HEK293T (cell line): ENCODE measurements at regions not wholly inside any gene's neighbourhood (a gene's known extent, or its start where the extent isn't known, plus 50 kb on each side); places are given as distances from the start of the nearest gene placed in this dataset.
A peak's percentile ranks its signal among the peaks of the same experiment; 100 is the strongest.

ENCODE experiments used
- CTCF ChIA-PET: fragments of 350-600 bp; formaldehyde crosslinking; extraction: SDS; loops from one replicate; lab custom pipeline; 2021; ENCODE audit warnings: antibody characterized with exemption, inconsistent platforms; lab: Yijun Ruan, JAX
- POLR2A ChIA-PET: fragments of 350-600 bp; formaldehyde crosslinking; extraction: SDS; loops from one replicate; lab custom pipeline; 2020; ENCODE audit warnings: antibody characterized with exemption, inconsistent platforms; lab: Yijun Ruan, JAX
- DNase-seq: peaks from one replicate; pipeline ENCODE4 v3.0.0; 2012; ENCODE audit warnings: mixed read lengths; ENCODE audit errors: extremely low spot score
- ARNT ChIP-seq: fragments of 450-650 bp; IDR thresholded peaks from 2 replicates; pipeline ENCODE4 v1.6.1; 2017; ENCODE audit warnings: mild to moderate bottlenecking
- BHLHE40 ChIP-seq: fragments of 450-650 bp; IDR thresholded peaks from 2 replicates; pipeline ENCODE4 v1.6.1; 2016; ENCODE audit warnings: mild to moderate bottlenecking, moderate library complexity, borderline replicate concordance
- CTBP1 ChIP-seq: fragments of 450-650 bp; IDR thresholded peaks from 2 replicates; pipeline ENCODE4 v1.6.1; 2016; ENCODE audit warnings: borderline replicate concordance
- ELF4 ChIP-seq: fragments of 450-650 bp; IDR thresholded peaks from 2 replicates; pipeline ENCODE4 v1.6.1; 2017; ENCODE audit warnings: antibody characterized with exemption
- FOXA1 ChIP-seq: fragments of 450-650 bp; IDR thresholded peaks from 2 replicates; pipeline ENCODE4 v1.6.1; 2016; ENCODE audit warnings: mild to moderate bottlenecking
- FOXK2 ChIP-seq: fragments of 450-650 bp; IDR thresholded peaks from 2 replicates; pipeline ENCODE4 v1.6.1; 2016; ENCODE audit warnings: mild to moderate bottlenecking
- FOXM1 ChIP-seq: fragments of 450-650 bp; IDR thresholded peaks from 2 replicates; pipeline ENCODE4 v1.6.1; 2017; ENCODE audit warnings: mild to moderate bottlenecking, borderline replicate concordance
- HDGF ChIP-seq: fragments of 450-650 bp; IDR thresholded peaks from 2 replicates; pipeline ENCODE4 v1.6.1; 2017; ENCODE audit warnings: antibody characterized with exemption, borderline replicate concordance
- L3MBTL2 ChIP-seq: fragments of 450-650 bp; conservative IDR thresholded peaks from 2 replicates; pipeline ENCODE4 v1.6.1; 2016; ENCODE audit warnings: mild to moderate bottlenecking
- LEF1 ChIP-seq: fragments of 450-650 bp; IDR thresholded peaks from 2 replicates; pipeline ENCODE4 v1.6.1; 2017; ENCODE audit warnings: mild to moderate bottlenecking, borderline replicate concordance
- NFRKB ChIP-seq: fragments of 450-650 bp; IDR thresholded peaks from 2 replicates; pipeline ENCODE4 v1.6.1; 2016; ENCODE audit warnings: mild to moderate bottlenecking, moderate library complexity
- PKNOX1 ChIP-seq: fragments of 450-650 bp; IDR thresholded peaks from 2 replicates; pipeline ENCODE4 v1.6.1; 2016
- SP1 ChIP-seq: fragments of 450-650 bp; IDR thresholded peaks from 2 replicates; pipeline ENCODE4 v1.6.1; 2017
- SUZ12 ChIP-seq: fragments of 450-650 bp; IDR thresholded peaks from 2 replicates; pipeline ENCODE4 v1.6.1; 2016; ENCODE audit warnings: mild to moderate bottlenecking
- ZNF384 ChIP-seq: fragments of 450-650 bp; IDR thresholded peaks from 2 replicates; pipeline ENCODE4 v1.6.1; 2016

GRCh38 chr12:23174917-23175316 is 549.9 kb downstream of the ETNK1 start:
- TF ChIP-seq SUZ12: no peak
- TF ChIP-seq FOXM1: no peak
- no peak for TF ChIP-seq CTBP1
- no peak for TF ChIP-seq PKNOX1
- TF ChIP-seq ELF4: no peak
- DNase-seq: no peak
- ChIA-PET POLR2A (no interaction called here), CTCF (no interaction called here)

DNA sequence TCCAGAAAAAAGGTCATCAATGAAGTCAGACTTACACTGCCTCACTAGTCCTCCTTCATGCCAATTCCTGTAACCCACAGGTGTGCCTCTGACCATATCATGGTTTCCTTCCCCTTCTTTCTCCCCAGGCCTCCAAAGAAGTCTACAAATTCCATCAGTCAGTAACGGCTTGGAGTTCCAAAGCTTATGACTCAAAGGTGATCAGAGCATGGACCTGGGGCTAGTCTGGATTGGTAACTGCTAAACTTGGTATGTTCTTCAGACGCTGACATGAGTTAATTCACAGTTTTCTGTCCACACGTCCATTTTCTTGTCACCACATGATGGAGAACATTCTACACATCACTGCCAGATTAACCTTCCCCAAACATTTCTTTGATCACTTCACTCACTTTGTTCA is 560.4 kb downstream of the ETNK1 start:
- TF ChIP-seq CTBP1 (no peak), HDGF (no peak)
- DNase-seq: no peak
- ChIA-PET POLR2A (no interaction called here), CTCF (no interaction called here)

- TF ChIP-seq L3MBTL2: no peak
- no peak for TF ChIP-seq HDGF
- no peak for TF ChIP-seq LEF1
- TF ChIP-seq FOXA1: no peak
- TF ChIP-seq SUZ12: no peak
- no peak for TF ChIP-seq FOXK2
- no peak for TF ChIP-seq BHLHE40
- no peak for TF ChIP-seq ZNF384
- ChIA-PET POLR2A (interaction anchor here (0.9 kb wide), 1 partner anchor 9 kb away, joined by 3 read pairs; no protein-coding TSS in a partner anchor), CTCF (no interaction called here)
- no peak for DNase-seq
Measured at GRCh38 chr12:23186950-23187349, 562.0 kb downstream of the ETNK1 start.

DNA sequence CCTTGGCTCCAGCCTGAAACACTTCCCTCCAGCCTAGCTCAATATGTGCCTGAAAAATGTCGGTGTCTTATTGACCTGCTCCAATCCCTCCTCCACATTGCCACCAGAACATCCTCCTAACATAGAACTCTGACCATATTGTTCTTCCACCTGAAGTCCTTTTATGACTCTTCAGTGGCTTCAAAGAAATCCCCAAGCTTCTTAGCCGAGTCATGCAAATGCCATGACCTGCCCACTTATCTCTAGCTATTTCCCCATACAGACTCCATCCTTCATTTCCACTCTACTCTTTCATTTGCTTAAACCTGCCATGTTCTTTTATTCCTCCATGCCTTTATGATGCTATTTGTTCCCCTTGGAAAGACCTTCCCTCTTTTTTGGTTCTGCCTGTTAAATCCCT is 568.6 kb downstream of the ETNK1 start:
- CTCF ChIA-PET: no interaction called here
- POLR2A ChIA-PET: no interaction called here
- no peak for TF ChIP-seq SP1
- no peak for TF ChIP-seq NFRKB
- TF ChIP-seq FOXA1: no peak
- TF ChIP-seq ELF4: no peak
- DNase-seq: no peak

DNA sequence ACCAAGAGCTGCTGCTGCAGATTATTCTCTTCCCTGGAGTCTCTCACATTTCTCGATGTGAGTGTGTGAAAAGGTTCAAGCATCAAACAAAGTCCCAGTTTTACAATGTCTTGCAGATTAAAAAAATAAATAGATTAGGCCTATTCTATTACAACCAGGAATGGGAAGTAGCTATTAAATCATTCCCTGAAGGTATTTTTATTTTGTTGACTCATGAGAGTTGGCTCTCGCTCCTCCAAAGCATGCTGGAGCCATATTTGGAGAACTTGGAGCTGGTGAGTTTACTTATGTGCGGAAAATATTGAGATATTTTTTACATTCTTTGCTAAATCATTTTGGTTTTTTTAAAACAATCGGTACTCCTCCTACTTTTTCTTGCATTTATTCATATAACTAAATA is 572.3 kb downstream of the ETNK1 start:
- TF ChIP-seq FOXA1 (no peak), BHLHE40 (no peak), L3MBTL2 (no peak), NFRKB (no peak), SP1 (no peak), FOXK2 (no peak), LEF1 (no peak), SUZ12 (no peak), ZNF384 (no peak)
- no peak for DNase-seq
- CTCF ChIA-PET: interaction anchor here (0.6 kb wide), 1 partner anchor 753 kb away, joined by 3 read pairs; the partner anchor contains the start of gene SOX5
- POLR2A ChIA-PET: no interaction called here

DNA sequence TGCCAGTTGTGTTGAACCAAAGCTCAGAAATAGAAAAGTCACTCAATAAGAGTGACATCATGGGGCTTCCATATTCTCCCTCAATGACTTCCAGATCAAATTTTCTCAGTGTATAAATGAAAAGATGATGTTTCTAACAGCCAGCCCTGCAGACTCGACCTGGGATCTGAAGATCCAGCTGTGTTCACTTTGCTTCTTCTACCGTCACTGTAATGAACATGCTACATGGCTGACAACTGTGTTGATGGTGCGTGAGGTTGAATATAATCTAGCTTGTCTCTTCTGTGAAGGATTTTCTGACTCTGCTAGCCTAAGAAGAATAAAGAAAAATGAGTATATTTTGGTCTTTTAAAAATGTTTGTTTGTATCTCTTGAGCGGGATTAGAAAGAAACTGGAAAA is 577.8 kb downstream of the ETNK1 start:
- DNase-seq: no peak
- ChIA-PET CTCF (interaction anchor here (1.7 kb wide), 1 partner anchor 8 kb away, joined by 4 read pairs; no protein-coding TSS in a partner anchor), POLR2A (no interaction called here)
- no peak for TF ChIP-seq L3MBTL2
- no peak for TF ChIP-seq FOXA1
- no peak for TF ChIP-seq PKNOX1
- no peak for TF ChIP-seq CTBP1
- no peak for TF ChIP-seq FOXK2
- no peak for TF ChIP-seq SP1
- TF ChIP-seq ARNT: no peak
- no peak for TF ChIP-seq ELF4
- no peak for TF ChIP-seq FOXM1
- TF ChIP-seq BHLHE40: no peak
- no peak for TF ChIP-seq HDGF
- no peak for TF ChIP-seq NFRKB
- no peak for TF ChIP-seq ZNF384
- TF ChIP-seq LEF1: no peak

- ChIA-PET CTCF (interaction anchor here (1.4 kb wide), 1 partner anchor 14 kb away, joined by 3 read pairs; no protein-coding TSS in a partner anchor), POLR2A (no interaction called here)
- peak; percentile 56 for DNase-seq
- TF ChIP-seq LEF1 (no peak), ZNF384 (no peak), PKNOX1 (no peak), NFRKB (no peak), L3MBTL2 (no peak), HDGF (no peak), SUZ12 (no peak), FOXK2 (no peak), CTBP1 (no peak), FOXM1 (no peak), ELF4 (no peak)
Measured at GRCh38 chr12:23204933-23205778, 580.2 kb downstream of the ETNK1 start.
